Naive thymus-derived CD4-positive, alpha-beta T cell (primary cell): ENCODE measurements at regions not wholly inside any gene's neighbourhood (a gene's known extent, or its start where the extent isn't known, plus 50 kb on each side); places are given as distances from the start of the nearest gene placed in this dataset.

Experiments used
- ATAC-seq: fragments of 150-1000 bp; cut with Tn5 transposase; 2 replicates; pipeline ENCODE4 v1.10.0; 2021; ENCODE audit warnings: mild to moderate bottlenecking, moderate library complexity
- CTCF ChIA-PET: fragments of 350-600 bp; sonication (Branson Sonifier 250); formaldehyde crosslinking; loops from one replicate; lab custom pipeline; 2021; ENCODE audit warnings: antibody characterized with exemption; lab: Charles Lee
- POLR2A ChIA-PET: fragments of 350-600 bp; sonication (Branson Sonifier 250); formaldehyde crosslinking; loops from one replicate; lab custom pipeline; 2021; ENCODE audit warnings: antibody characterized with exemption, inconsistent platforms; lab: Charles Lee
- DNase-seq, 9 donors: peaks; one replicate each; pipeline versions ENCODE4 v3.0.0 to v3.0.0-alpha.2; 2020 to 2022; ENCODE audit warnings: mixed read lengths in 1 of 9
- H3K27ac ChIP-seq: one replicate; pipeline ENCODE4 v1.7.0; 2013; ENCODE audit warnings: mild to moderate bottlenecking, low read depth, low read length, moderate library complexity
- H3K27me3 ChIP-seq, 2 donors: one replicate each; pipeline ENCODE4 v1.7.0; 2013; ENCODE audit warnings: low read length in 2 of 2, mild to moderate bottlenecking in 2 of 2, moderate library complexity in 2 of 2; ENCODE audit not compliant: control insufficient read depth in 2 of 2, insufficient read depth in 2 of 2
- H3K36me3 ChIP-seq, 3 experiments: 1 replicate in 2 of 3; 2 replicates in 1 of 3; pipeline ENCODE4 v1.7.0; 2013; ENCODE audit warnings: low read length in 3 of 3, mild to moderate bottlenecking in 3 of 3, moderate library complexity in 1 of 3; ENCODE audit not compliant: insufficient read depth in 3 of 3, control insufficient read depth in 2 of 3
- H3K4me1 ChIP-seq, 2 donors: one replicate each; pipeline ENCODE4 v1.7.0; 2013; ENCODE audit warnings: low read length in 2 of 2, mild to moderate bottlenecking in 2 of 2, moderate library complexity in 1 of 2; ENCODE audit not compliant: control insufficient read depth in 2 of 2, insufficient read depth in 2 of 2
- H3K4me3 ChIP-seq: 2 replicates; pipeline ENCODE4 v1.7.0; 2013; ENCODE audit warnings: mild to moderate bottlenecking, low read length
- H3K9me3 ChIP-seq, 3 experiments: 1 replicate in 2 of 3; 2 replicates in 1 of 3; pipeline ENCODE4 v1.7.0; 2013; ENCODE audit warnings: low read length in 3 of 3; ENCODE audit not compliant: control insufficient read depth in 2 of 3
- H3K27ac Mint-ChIP-seq, 9 donors: one replicate each; pipeline ENCODE4 v1.8.0; 2020 to 2022; ENCODE audit warnings: mixed read lengths in 9 of 9, mild to moderate bottlenecking in 8 of 9, moderate library complexity in 5 of 9, inconsistent platforms in 2 of 9
- H3K27me3 Mint-ChIP-seq, 5 donors: one replicate each; pipeline ENCODE4 v1.8.0; 2021 to 2022; ENCODE audit warnings: mixed read lengths in 5 of 5, mild to moderate bottlenecking in 1 of 5
- H3K36me3 Mint-ChIP-seq, 5 donors: one replicate each; pipeline ENCODE4 v1.8.0; 2020 to 2022; ENCODE audit warnings: mixed read lengths in 5 of 5, mild to moderate bottlenecking in 3 of 5, inconsistent platforms in 1 of 5
- H3K4me1 Mint-ChIP-seq, 7 donors: one replicate each; pipeline ENCODE4 v1.8.0; 2020 to 2022; ENCODE audit warnings: mixed read lengths in 7 of 7, mild to moderate bottlenecking in 3 of 7, inconsistent platforms in 1 of 7
- H3K4me3 Mint-ChIP-seq, 10 donors: one replicate each; pipeline ENCODE4 v1.8.0; 2020 to 2022; ENCODE audit warnings: mild to moderate bottlenecking in 10 of 10, mixed read lengths in 10 of 10, moderate library complexity in 6 of 10, inconsistent platforms in 2 of 10
- H3K9me3 Mint-ChIP-seq, 11 donors: one replicate each; pipeline ENCODE4 v1.8.0; 2020 to 2022; ENCODE audit warnings: mixed read lengths in 11 of 11, mild to moderate bottlenecking in 4 of 11, inconsistent platforms in 1 of 11, moderate library complexity in 1 of 11
- intact Hi-C, 2 donors: fragments of 100-400 bp; cut with micrococcal nuclease; formaldehyde crosslinking; loops; one replicate each; pipeline ENCODE4 v1.15.1; 2023

DNA sequence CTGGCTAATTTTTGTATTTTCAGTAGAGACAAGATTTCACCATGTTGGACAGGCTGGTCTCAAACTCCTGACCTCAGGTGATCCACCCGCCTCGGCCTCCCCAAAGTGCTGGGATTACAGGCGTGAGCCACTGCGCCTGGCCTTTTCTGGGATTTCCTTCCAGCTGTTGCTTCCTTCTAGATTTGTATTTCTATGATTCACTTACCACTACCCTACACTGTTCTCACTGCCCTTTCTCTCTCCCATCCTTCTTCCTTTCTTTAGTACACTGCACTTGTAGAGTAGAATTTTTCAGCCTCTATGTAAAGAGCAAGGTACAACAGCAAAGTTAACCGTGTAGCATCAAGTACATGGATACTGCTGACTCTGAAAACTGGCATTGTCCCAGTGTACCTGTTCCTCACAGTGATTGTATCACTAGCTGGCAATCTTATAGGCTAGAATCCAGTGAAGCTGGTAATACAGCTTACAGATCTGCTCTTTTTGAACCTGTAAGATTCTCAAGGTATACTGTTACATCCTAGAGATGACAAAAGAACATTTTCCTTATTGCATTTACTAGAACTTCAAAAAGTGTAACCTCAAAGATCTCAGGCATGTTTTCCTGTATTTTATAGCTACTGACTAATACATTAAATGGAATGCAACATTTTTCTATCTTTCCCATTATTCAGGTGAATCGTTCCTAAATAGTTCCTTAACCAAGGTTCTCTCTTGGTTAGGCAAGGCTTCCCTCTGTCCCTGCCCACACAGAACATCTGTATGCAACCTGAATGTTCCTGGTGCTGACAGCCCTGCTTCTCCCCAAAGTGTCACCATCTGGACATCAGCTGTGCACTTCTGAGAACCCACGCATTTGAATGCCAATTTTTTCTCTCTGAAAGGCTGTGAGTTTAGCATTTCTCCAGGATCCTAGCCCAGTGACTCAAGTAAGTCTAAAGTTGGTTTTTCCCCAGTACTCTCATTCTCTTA is 74.1 kb upstream of the RAP2B start:
- Mint-ChIP-seq H3K4me3 (no peak overlapping the region), H3K27me3 (peaks cover 0 to 23% (median 0%) of the 10 kb centered on the region in 5 donors), H3K27ac (peak overlapping the region in 3 of 9 donors; percentile 7 to 68 (median 20)), H3K9me3 (no peaks in the 10 kb centered on the region), H3K4me1 (peaks cover 8 to 21% (median 18%) of the 10 kb centered on the region in 7 donors), H3K36me3 (no peaks in the 10 kb centered on the region)
- CTCF ChIA-PET, result no interaction called here
- DNase-seq, result no peak
- H3K9me3 ChIP-seq, result no peaks in the 10 kb centered on the region
- POLR2A ChIA-PET, result no interaction called here
- H3K27ac ChIP-seq, result no peak overlapping the region
- intact Hi-C loops, result no loop called here
- ATAC-seq, result no peak
- H3K4me3 ChIP-seq, result no peak overlapping the region
- H3K4me1 ChIP-seq, result peaks cover 5 to 15% of the 10 kb centered on the region in 2 donors
- no peaks in the 10 kb centered on the region for H3K27me3 ChIP-seq
- no peaks in the 10 kb centered on the region for H3K36me3 ChIP-seq

DNA sequence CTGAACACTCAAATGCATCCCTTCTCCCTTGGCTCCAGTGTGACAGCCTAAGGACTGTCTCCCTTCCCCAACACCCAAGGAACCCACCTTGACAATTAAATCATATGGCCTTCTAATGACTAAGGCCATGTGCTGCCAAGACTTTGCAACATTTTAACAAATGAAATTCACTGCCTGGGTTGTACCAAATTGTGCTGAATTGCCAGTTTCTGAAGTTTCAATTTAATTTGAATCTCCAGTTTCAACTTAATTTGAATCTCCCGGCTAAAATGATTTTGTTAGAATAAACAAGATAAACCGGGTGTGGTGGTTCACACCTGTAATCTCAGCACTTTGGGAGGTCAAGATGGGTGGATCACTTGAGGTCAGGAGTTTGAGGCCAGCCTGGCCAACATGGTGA is 72.4 kb upstream of the RAP2B start:
- POLR2A ChIA-PET, result no interaction called here

DNA sequence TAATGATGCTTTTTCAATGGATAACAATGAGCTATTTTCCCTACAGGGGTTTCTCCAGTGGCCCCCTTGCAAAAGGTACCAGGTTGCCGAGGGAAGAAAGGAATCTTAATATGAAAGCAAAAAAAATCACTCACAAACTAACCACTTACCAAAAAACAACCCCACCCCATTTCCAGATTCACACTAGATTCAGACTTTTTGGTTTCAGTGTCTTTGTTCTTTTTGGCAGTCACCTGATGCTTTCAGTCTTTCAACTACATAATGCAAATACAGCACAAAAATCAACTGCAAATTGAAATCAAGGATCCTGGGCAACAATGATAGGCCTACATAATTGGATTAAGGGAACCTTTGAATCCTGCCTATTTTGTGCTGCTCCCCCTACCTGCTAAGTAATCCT is 71.1 kb upstream of the RAP2B start:
- peaks cover 0 to 12% (median 0%) of the 10 kb centered on the region in 5 donors for H3K27me3 Mint-ChIP-seq
- peak overlapping the region; percentile 40 to 91 (median 83) for H3K27ac Mint-ChIP-seq
- Histone ChIP-seq H3K4me1 (peaks cover 5 to 15% of the 10 kb centered on the region in 2 donors), H3K36me3 (no peaks in the 10 kb centered on the region), H3K9me3 (no peaks in the 10 kb centered on the region), H3K4me3 (no peak overlapping the region), H3K27me3 (no peaks in the 10 kb centered on the region), H3K27ac (no peak overlapping the region)
- H3K9me3 Mint-ChIP-seq, result no peaks in the 10 kb centered on the region
- POLR2A ChIA-PET, result no interaction called here
- DNase-seq, result peak in 7 of 9 donors; percentile 11 to 73 (median 64)
- peak overlapping the region; percentile 9 to 79 (median 51) for H3K4me3 Mint-ChIP-seq
- H3K4me1 Mint-ChIP-seq, result peaks cover 8 to 37% (median 26%) of the 10 kb centered on the region in 7 donors
- peak; percentile 70 for ATAC-seq
- intact Hi-C loops, result loop anchor here (1.0 to 5.0 kb wide), 2 partner anchors 70 to 201 kb away; no protein-coding TSS in a partner anchor
- no peaks in the 10 kb centered on the region for H3K36me3 Mint-ChIP-seq
- CTCF ChIA-PET, result no interaction called here

More for the DNA sequence above, 72.4 kb upstream of the RAP2B start:
- no peaks in the 10 kb centered on the region for H3K9me3 Mint-ChIP-seq
- DNase-seq, result no peak
- H3K4me1 ChIP-seq, result peaks cover 5 to 15% of the 10 kb centered on the region in 2 donors
- H3K4me1 Mint-ChIP-seq, result peaks cover 8 to 37% (median 26%) of the 10 kb centered on the region in 7 donors
- intact Hi-C loops, result loop anchor here in 1 of 2 donors (5.0 kb wide), 1 partner anchor 203 kb away; no protein-coding TSS in a partner anchor
- H3K27ac ChIP-seq, result no peak overlapping the region
- H3K27me3 Mint-ChIP-seq, result peaks cover 0 to 13% (median 0%) of the 10 kb centered on the region in 5 donors
- no peak overlapping the region for H3K4me3 ChIP-seq
- no peak overlapping the region for H3K4me3 Mint-ChIP-seq
- no peaks in the 10 kb centered on the region for H3K36me3 Mint-ChIP-seq
- CTCF ChIA-PET, result no interaction called here
- H3K27ac Mint-ChIP-seq, result no peak overlapping the region
- H3K27me3 ChIP-seq, result no peaks in the 10 kb centered on the region
- no peaks in the 10 kb centered on the region for H3K36me3 ChIP-seq
- no peaks in the 10 kb centered on the region for H3K9me3 ChIP-seq
- ATAC-seq, result no peak

DNA sequence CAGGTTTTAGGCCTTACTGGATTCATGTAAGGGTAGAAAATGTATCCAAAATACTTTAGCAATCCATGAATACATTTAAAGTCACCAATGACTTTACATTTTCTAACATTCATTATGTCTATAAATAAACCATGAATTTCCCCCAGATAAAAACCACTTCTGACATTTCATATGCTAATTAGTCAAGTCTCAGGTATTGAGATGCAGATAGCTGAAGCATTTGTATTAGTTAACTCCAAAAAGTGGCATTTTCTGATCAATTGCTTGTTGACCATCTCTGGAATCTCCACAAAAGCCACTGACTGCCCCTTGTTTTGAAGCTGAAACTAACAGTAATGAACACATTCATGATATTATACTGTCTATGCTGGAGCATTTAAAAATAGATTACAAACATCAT is 68.4 kb upstream of the RAP2B start:
- Mint-ChIP-seq H3K36me3 (no peaks in the 10 kb centered on the region), H3K9me3 (peaks cover 0 to under 1% (median 0%) of the 10 kb centered on the region in 11 donors), H3K4me1 (peaks cover 7 to 37% (median 26%) of the 10 kb centered on the region in 7 donors), H3K4me3 (no peak overlapping the region), H3K27ac (peak overlapping the region in 2 of 9 donors; percentile 14 to 28), H3K27me3 (peaks cover 0 to 3% (median 0%) of the 10 kb centered on the region in 5 donors)
- ATAC-seq (no peak), DNase-seq (no peak)
- Histone ChIP-seq H3K27ac (no peak overlapping the region), H3K36me3 (no peaks in the 10 kb centered on the region), H3K27me3 (no peaks in the 10 kb centered on the region), H3K9me3 (no peaks in the 10 kb centered on the region), H3K4me1 (peaks cover 5 to 15% of the 10 kb centered on the region in 2 donors), H3K4me3 (no peak overlapping the region)
- ChIA-PET POLR2A (no interaction called here), CTCF (no interaction called here)
- intact Hi-C loops, result loop anchor here in 1 of 2 donors (5.0 kb wide), 1 partner anchor 199 kb away; no protein-coding TSS in a partner anchor

DNA sequence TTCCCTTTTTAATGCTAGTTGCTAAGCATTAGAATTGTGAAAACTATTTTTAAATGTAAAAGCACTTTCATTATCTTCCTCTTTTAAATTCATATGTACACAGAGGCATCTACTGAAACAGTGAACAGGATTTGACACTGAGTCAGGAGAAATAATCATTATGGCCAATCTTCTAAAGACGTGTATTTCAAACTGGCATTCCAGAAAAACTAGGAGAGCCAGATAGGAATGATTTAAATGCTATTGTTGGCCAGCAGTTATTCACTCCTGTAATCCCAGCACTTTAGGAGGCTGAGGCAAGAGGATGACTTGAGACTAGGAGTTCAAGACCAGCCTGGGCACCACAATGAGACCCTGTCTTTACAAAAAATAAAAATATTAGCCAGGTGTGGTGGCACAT is 67.6 kb upstream of the RAP2B start:
- Mint-ChIP-seq H3K36me3 (no peaks in the 10 kb centered on the region), H3K27me3 (no peaks in the 10 kb centered on the region), H3K27ac (peak overlapping the region in 1 of 9 donors; percentile 12), H3K4me1 (peaks cover 7 to 37% (median 26%) of the 10 kb centered on the region in 7 donors), H3K4me3 (no peak overlapping the region), H3K9me3 (peaks cover 0 to 7% (median 0%) of the 10 kb centered on the region in 11 donors)
- no peak overlapping the region for H3K27ac ChIP-seq
- no peaks in the 10 kb centered on the region for H3K36me3 ChIP-seq
- H3K27me3 ChIP-seq, result no peaks in the 10 kb centered on the region
- intact Hi-C loops, result loop anchor here in 1 of 2 donors (5.0 kb wide), 1 partner anchor 198 kb away; no protein-coding TSS in a partner anchor
- POLR2A ChIA-PET, result no interaction called here
- ATAC-seq, result no peak
- H3K9me3 ChIP-seq, result no peaks in the 10 kb centered on the region
- H3K4me1 ChIP-seq, result peaks cover 5 to 15% of the 10 kb centered on the region in 2 donors
- H3K4me3 ChIP-seq, result no peak overlapping the region
- DNase-seq, result no peak
- CTCF ChIA-PET, result no interaction called here

DNA sequence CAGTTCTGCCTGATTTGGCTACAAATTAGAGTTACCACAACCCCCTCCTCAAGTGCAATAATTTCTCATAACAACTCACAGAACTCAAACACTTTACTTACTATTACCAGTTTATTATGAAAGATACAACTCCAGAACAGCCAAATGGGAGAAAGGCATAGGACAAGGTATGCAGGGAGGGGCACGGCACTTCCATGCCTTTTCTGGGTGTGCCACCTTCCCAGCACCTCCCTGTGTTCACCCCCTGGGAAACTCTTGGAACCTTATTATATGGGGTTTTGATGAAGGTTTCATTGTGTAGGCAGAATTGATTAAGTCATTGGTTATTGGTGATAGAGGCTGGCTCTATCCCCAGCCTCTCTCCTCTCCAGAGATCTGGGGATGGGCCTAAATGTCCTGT is 66.6 kb upstream of the RAP2B start:
- Histone ChIP-seq H3K27me3 (no peaks in the 10 kb centered on the region), H3K27ac (no peak overlapping the region), H3K36me3 (no peaks in the 10 kb centered on the region), H3K4me1 (peaks cover 5 to 15% of the 10 kb centered on the region in 2 donors), H3K4me3 (no peak overlapping the region), H3K9me3 (no peaks in the 10 kb centered on the region)
- intact Hi-C loops, result no loop called here
- DNase-seq (no peak), ATAC-seq (no peak)
- Mint-ChIP-seq H3K4me3 (no peak overlapping the region), H3K36me3 (no peaks in the 10 kb centered on the region), H3K4me1 (peaks cover 6 to 37% (median 26%) of the 10 kb centered on the region in 7 donors), H3K27ac (peak overlapping the region in 1 of 9 donors; percentile 6), H3K27me3 (no peaks in the 10 kb centered on the region), H3K9me3 (peaks cover 0 to 7% (median 0%) of the 10 kb centered on the region in 11 donors)
- ChIA-PET POLR2A (no interaction called here), CTCF (no interaction called here)
